GM12891 (cell line): ENCODE measurements at regions not wholly inside any gene's neighbourhood (a gene's known extent, or its start where the extent isn't known, plus 50 kb on each side); places are given as distances from the start of the nearest gene placed in this dataset.
"Not testable (repeated sequence)": the region's sequence is repeated elsewhere in the genome, so short reads cannot be mapped to it uniquely, and the experiment has no call there.

Experiments used
- DNase-seq: peaks from one replicate; pipeline ENCODE4 v3.0.0; 2011; ENCODE audit warnings: low spot score; ENCODE audit not compliant: insufficient read length
- FAIRE-seq: peaks from 2 replicates; lab custom pipeline; 2011; peaks lifted over from hg19 to GRCh38; lab: Jason Lieb, UNC
- PAX5 ChIP-seq: IDR thresholded peaks from 2 replicates; pipeline ENCODE4 v1.6.1; 2011; ENCODE audit warnings: low read length, moderate library complexity, mild to moderate bottlenecking; ENCODE audit not compliant: insufficient read depth, severe bottlenecking
- POLR2A ChIP-seq: IDR thresholded peaks from 2 replicates; pipeline ENCODE4 v1.6.1; 2011; ENCODE audit warnings: low read depth, low read length, control low read depth
- POLR2AphosphoS5 ChIP-seq: IDR thresholded peaks from 2 replicates; pipeline ENCODE4 v1.6.1; 2011; ENCODE audit warnings: low read depth, low read length, control low read depth
- POU2F2 ChIP-seq: IDR thresholded peaks from 2 replicates; pipeline ENCODE4 v1.6.1; 2011; ENCODE audit warnings: low read depth, mild to moderate bottlenecking, control low read depth, low read length, moderate library complexity
- SPI1 ChIP-seq: IDR thresholded peaks from 2 replicates; pipeline ENCODE4 v1.6.1; 2011; ENCODE audit warnings: low read depth, low read length, control low read depth
- TAF1 ChIP-seq: IDR thresholded peaks from 2 replicates; pipeline ENCODE4 v1.6.1; 2011; ENCODE audit warnings: low read depth, low read length, control low read depth

DNA sequence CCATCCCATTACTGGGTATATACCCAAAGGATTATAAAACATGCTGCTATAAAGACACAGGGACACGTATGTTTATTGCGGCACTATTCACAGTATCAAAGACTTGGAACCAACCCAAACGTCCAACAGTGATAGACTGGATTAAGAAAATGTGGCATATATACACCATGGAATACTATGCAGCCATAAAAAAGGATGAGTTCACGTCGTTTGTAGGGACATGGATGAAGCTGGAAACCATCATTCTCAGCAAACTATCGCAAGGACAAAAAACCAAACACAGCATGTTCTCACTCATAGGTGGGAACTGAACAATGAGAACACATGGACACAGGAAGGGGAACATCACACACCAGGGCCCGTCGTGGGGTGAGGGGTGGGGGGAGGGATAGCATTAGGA, 106.1 kb downstream of the CHD1L start:
- not testable (repeated sequence) for DNase-seq

DNA sequence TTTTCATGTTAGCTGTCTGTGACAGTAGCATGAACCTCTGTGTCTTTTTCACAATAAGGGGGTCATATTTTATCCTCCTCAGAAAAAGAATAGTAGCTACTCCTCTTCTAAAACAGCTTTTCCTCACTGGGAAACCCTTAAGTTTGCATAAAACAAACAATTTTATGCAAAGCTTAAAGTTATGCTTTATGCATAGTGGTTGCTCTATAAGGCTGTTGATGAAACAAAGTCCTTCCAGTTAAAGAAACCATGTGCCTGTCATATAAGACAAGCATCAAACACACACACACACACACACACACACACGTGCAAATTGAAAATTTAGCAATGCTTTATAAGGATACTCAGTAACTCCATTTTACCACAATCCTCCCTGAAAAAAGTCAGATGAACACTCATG, 107.0 kb downstream of the CHD1L start:
- no peak for FAIRE-seq
- no peak for DNase-seq
- TF ChIP-seq TAF1: no peak
- TF ChIP-seq SPI1: no peak
- no peak for TF ChIP-seq POLR2AphosphoS5
- TF ChIP-seq PAX5: no peak
- no peak for TF ChIP-seq POLR2A
- no peak for TF ChIP-seq POU2F2

More for the DNA sequence above, 106.1 kb downstream of the CHD1L start:
- not testable (repeated sequence) for FAIRE-seq

DNA sequence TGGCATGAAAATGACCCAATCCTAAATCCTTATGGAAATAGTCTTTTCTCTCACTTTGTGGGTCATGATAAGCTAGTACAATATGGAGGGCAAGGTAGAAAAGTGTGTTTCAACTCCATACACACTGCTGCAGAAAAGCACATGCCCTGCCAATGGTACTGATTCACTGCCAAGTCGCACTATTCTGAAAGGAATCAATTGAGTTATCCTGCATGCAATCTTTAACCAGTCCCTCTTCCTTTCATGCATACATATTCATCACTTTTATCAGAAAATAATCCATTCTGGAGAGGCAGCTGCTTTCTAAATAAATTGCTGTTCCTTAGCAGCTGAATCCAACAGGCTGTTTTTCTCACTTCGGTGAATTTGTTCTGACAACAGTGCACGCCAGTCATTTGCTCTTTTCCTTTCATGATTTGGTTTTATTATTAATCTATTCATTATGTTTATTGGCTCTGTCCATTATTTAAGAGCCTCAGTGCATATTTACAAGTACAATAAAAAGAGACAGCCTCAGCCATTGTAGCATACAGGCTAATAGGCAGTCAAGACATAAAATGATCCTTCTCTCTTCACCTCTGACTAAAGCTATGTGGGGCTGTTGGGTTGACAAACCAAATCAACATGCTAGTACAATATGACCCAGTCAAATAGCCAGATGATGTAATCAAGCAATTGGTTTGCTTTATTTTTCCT, 108.8 kb downstream of the CHD1L start:
- DNase-seq: no peak
- TF ChIP-seq POU2F2 (no peak), PAX5 (no peak), SPI1 (no peak), POLR2AphosphoS5 (no peak), TAF1 (no peak), POLR2A (no peak)
- FAIRE-seq: no peak

DNA sequence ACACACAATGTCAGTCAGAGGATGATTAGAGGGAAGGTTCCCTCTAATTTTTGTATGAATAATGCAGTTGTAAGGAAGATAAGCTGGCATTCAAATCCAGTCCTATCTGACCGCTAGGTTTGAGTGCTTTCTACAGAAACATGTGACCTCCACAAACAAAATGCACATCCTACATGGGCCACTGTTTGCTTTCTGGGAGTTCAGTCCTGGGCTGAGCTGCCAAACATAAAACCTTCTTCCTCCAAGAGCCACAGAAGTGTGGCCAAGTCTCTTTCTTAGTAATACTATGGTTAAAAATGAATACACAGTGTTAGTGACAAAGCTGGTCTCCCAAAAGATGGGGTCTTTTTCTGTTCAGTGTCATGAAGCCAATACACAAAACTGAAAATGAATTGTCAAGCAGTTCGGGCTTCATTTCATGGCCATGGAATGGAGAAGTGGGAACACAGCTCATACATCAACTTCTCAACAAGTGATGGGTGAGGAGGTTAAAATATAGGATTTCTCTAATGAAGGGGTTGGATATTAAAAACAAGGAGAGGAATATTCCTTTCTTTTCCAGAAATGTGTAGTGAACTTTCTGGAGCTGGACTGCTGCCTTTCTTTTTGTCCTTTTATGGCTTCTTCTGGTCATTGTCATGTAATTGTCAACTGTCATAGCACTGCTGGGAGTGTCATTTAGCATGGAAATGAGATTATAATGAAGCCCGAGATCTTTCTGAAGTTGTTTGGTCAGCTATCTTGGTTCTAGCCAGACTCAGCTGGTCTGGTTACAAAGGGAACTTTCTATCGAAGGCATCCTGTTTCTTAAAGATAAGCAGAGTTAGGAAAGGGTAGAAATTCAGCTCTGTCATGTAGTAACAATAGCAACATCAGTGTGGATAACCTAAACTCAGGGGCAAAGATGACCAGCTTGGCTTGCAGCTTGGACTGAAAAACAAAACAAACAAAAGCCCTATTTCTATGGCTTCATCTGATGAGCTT, 135.1 kb downstream of the CHD1L start:
- no peak for DNase-seq
- FAIRE-seq: no peak
- no peak for TF ChIP-seq SPI1
- no peak for TF ChIP-seq TAF1
- TF ChIP-seq POU2F2: no peak
- no peak for TF ChIP-seq POLR2A

DNA sequence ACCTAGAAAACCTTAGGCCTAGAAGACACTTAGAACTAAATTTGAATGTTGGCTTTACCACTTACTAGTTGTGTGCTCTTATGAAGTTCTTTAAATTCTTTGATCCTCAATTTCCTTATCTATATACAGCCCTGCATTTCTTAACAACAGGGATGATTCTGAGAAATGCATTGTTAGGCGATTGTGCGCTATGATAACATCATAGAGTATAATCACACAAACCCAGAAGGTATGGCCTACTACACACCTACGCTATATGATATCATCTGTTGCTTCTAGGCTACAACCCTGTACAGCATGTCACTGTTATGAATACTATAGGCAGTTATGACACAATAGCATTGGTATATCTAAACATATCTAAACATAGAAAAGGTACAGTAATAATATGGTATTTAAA, 137.4 kb downstream of the CHD1L start:
- FAIRE-seq (no peak), DNase-seq (no peak)
- TF ChIP-seq TAF1 (no peak), POU2F2 (no peak), SPI1 (no peak), POLR2AphosphoS5 (no peak), PAX5 (no peak)

DNA sequence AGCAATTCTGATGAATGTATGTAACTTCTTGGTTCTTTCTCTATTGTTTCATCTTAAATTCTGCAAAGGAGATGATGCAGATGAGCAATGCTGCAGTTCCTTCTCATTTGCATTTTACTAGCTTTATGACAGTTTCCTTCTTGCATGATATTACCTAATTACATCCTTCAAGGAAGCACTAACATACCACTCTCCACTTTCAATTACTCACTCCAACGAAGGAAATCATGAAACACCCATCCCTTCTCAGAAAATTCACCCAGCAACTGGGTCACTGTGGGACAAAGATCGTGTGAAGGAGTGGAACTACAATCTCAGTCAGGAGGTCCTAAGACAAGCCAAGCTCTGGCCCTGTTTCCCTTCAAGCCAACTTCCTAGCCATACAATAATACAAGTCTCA, 142.3 kb downstream of the CHD1L start:
- TF ChIP-seq PAX5: no peak
- TF ChIP-seq SPI1: no peak
- TF ChIP-seq POU2F2: no peak
- TF ChIP-seq TAF1: no peak
- TF ChIP-seq POLR2AphosphoS5: no peak
- no peak for TF ChIP-seq POLR2A
- DNase-seq (no peak), FAIRE-seq (no peak)

DNA sequence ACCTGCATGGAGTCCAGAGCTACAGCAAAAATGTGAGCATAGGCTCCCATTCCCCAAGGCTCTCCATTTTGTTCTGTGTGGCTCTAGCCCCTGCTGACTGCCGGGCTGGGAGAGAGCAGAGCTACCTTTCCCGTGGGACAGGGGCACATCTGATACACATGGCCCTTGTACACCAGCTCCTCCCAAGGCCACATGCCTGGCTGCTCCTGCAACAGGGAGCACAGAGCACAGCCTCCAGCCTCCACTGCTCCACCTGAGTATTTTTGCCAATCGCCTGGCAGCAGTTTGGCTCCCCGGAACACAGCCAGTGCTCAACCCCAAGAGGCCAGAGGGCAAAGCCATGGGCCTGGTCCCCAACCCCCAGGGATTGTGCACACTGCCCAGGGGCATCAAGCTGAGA, 146.5 kb downstream of the CHD1L start:
- no peak for DNase-seq
- no peak for FAIRE-seq
- TF ChIP-seq SPI1 (no peak), PAX5 (no peak), POLR2A (no peak), POU2F2 (no peak), POLR2AphosphoS5 (no peak), TAF1 (no peak)

DNA sequence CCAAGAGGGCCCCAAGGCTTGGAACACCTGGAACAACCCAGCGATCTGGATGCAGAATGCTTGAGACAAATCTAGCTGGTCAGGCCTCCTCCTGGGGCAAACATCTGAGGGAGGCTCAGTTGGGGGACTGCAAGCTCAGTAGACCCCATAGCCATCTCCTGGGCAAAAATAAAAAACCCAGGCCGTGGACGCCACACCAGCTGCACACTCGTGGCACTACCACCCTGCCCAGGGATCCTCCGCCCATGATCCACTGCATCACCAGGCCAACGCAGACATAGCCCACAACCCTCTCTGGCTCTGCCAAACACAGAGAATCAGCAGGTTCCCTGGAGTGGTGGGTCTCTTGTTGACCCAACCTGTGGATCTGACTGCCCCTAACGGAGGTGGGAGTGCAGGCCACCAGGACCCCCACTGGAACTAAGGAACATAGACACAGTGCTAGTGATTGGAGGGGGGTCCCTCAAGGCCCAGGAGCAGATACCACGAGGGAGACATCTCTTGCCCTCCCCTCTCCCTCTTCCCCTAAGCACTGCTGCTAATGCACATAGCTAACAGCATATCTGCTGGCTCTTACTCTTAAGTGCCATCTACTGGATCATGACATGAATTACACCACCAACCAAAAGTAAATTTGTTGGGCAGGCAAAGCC, 147.2 kb downstream of the CHD1L start:
- FAIRE-seq: peak; percentile 83
- peak; percentile 32 for DNase-seq
- no peak for TF ChIP-seq SPI1
- TF ChIP-seq POLR2AphosphoS5: no peak
- TF ChIP-seq PAX5: no peak
- TF ChIP-seq TAF1: no peak
- no peak for TF ChIP-seq POLR2A
- TF ChIP-seq POU2F2: no peak

DNA sequence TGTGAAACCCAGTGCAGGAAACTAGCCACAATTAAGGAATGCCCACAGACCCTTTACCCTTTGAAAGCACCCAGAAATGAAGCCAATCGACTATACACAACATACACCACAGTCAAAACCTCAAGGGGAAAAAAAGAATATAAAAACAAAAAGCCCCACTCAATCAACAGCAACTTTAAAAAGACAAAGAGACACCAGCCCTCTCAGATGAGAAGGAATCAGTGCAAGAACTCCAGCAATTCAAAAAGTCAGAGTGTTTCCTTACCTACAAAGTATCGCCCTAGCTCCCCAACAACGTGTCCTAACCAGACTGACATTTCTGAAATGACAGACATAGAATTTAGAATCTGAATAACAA, 147.7 kb downstream of the CHD1L start:
- FAIRE-seq: no peak
- TF ChIP-seq POLR2AphosphoS5: no peak
- TF ChIP-seq POLR2A: no peak
- no peak for TF ChIP-seq SPI1
- TF ChIP-seq TAF1: no peak
- no peak for TF ChIP-seq POU2F2
- TF ChIP-seq PAX5: no peak
- no peak for DNase-seq
